ENCODE measurements at regions not wholly inside any gene's neighbourhood (a gene's known extent, or its start where the extent isn't known, plus 50 kb on each side); places are given as distances from the start of the nearest gene placed in this dataset.

DNA sequence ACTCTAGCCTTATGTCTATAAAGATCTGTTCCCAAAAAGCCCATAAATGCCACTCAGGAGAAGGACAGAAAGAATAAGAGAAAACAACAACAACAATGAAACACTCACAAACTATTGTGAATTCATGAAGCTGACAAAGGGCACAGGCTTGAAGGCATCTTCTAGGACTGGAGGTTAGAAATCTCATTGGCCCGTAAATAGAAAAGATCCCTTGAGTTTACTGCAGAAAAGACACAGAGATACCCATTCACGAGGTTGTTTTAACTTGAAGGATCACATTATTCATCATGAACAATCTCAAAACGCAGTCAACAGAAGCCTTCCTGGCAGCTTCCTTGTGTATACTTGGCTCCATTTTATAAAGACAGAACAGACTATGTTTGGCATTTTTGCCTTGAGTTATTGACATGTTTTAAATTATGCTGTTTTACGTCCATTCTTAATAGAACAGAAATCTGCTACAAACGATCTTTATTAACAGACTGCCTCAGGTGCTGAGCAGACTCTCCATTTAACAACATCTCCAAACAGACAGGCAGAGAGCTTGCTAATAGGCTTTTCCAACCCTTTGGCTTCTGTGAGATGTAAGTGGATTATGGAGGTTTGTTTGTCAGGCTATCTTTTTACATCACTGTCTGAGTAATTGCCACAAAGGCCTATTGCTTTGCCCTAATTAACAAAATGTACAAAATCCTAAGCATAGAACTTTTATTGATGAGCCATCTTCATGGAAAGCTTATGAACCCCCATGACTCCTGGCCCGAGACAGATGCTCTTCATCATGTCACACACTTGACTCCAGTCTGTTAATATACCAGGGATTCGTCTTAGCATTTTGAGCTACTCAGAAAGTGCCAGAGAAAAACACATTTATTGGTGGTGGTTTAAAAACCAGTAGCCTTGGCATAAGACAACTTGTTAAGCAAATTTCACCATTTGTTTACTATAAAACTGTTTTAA, 735.3 kb upstream of the ZNF608 start:
- H3K36me3 Mint-ChIP-seq (ENCODE audit: unreplicated experiment): no peaks in the 10 kb centered on the region
- TF ChIP-seq CTCF (IDR thresholded peaks at IDR 0.05; ENCODE audit: partially characterized antibody, unreplicated experiment): no peak
- H3K27ac Mint-ChIP-seq (ENCODE audit: unreplicated experiment): peak overlapping the region; percentile 88
- H3K9me3 Mint-ChIP-seq (ENCODE audit: unreplicated experiment): no peaks in the 10 kb centered on the region
- peak overlapping the region; percentile 55 for H3K4me3 Mint-ChIP-seq (ENCODE audit: unreplicated experiment)
- no peak for DNase-seq
- H3K27me3 Mint-ChIP-seq (ENCODE audit: unreplicated experiment): peaks cover 2% of the 10 kb centered on the region
- H3K4me1 Mint-ChIP-seq (ENCODE audit: low read depth, unreplicated experiment): peaks cover 44% of the 10 kb centered on the region

DNA sequence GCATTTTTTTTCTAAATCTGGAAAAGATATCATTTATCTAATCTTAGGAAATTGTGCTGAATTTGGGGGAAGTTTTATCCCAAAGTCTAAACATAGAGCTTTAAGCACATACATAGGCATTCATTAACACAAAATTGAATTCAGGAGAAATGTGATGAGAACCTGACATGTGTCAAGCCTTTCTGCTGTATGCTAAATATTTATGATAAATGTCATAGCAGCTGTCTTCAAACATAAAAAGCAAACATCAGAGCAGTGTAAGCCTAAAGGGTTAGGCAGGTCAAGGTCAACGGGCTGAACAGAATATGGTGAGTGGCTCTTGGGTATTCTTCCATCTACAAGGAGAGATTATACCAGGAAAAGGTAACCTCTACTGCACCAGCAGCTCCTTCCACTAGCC, 737.2 kb upstream of the ZNF608 start:
- Mint-ChIP-seq H3K27ac (ENCODE audit: unreplicated experiment) (no peak overlapping the region), H3K4me3 (ENCODE audit: unreplicated experiment) (no peak overlapping the region), H3K27me3 (ENCODE audit: unreplicated experiment) (peaks cover 2% of the 10 kb centered on the region), H3K9me3 (ENCODE audit: unreplicated experiment) (peaks cover 4% of the 10 kb centered on the region), H3K4me1 (ENCODE audit: low read depth, unreplicated experiment) (peaks cover 50% of the 10 kb centered on the region), H3K36me3 (ENCODE audit: unreplicated experiment) (no peaks in the 10 kb centered on the region)
- DNase-seq: no peak
- no peak for TF ChIP-seq CTCF (IDR thresholded peaks at IDR 0.05; ENCODE audit: partially characterized antibody, unreplicated experiment)

DNA sequence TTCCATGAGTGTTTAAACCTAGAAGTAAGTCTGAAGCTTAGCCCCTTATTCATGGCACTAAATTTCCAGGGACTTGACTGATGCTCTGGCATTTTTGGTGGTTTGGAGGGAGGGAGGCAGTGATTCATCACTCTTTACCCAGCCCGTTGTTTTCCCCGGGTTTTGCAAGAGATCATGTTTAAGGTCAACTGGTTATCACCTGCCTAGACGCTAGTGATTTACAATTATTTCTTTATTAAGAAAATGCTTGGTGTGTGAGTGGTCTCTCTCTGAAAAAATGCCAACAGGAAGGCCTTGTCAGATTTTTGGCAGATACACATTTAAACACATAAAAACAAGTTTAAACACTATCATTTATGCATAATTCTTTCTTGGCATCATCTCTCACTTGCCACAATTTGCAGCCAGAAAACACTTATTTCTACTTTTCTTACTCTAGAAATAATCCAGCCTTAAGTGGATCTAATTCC, 737.9 kb upstream of the ZNF608 start:
- no peaks in the 10 kb centered on the region for H3K36me3 Mint-ChIP-seq (ENCODE audit: unreplicated experiment)
- peaks cover 57% of the 10 kb centered on the region for H3K4me1 Mint-ChIP-seq (ENCODE audit: low read depth, unreplicated experiment)
- peaks cover 2% of the 10 kb centered on the region for H3K27me3 Mint-ChIP-seq (ENCODE audit: unreplicated experiment)
- DNase-seq: no peak
- peaks cover 4% of the 10 kb centered on the region for H3K9me3 Mint-ChIP-seq (ENCODE audit: unreplicated experiment)
- no peak for TF ChIP-seq CTCF (IDR thresholded peaks at IDR 0.05; ENCODE audit: partially characterized antibody, unreplicated experiment)
- peak overlapping the region; percentile 85 for H3K27ac Mint-ChIP-seq (ENCODE audit: unreplicated experiment)
- no peak overlapping the region for H3K4me3 Mint-ChIP-seq (ENCODE audit: unreplicated experiment)

- Mint-ChIP-seq H3K27ac (ENCODE audit: unreplicated experiment) (peak overlapping the region; percentile 85), H3K4me1 (ENCODE audit: low read depth, unreplicated experiment) (peaks cover 61% of the 10 kb centered on the region), H3K4me3 (ENCODE audit: unreplicated experiment) (peak overlapping the region; percentile 22), H3K27me3 (ENCODE audit: unreplicated experiment) (no peaks in the 10 kb centered on the region), H3K36me3 (ENCODE audit: unreplicated experiment) (no peaks in the 10 kb centered on the region), H3K9me3 (ENCODE audit: unreplicated experiment) (peaks cover 4% of the 10 kb centered on the region)
- TF ChIP-seq CTCF (IDR thresholded peaks at IDR 0.05; ENCODE audit: partially characterized antibody, unreplicated experiment): no peak
- DNase-seq: no peak
These were observed 738.6 kb upstream of the ZNF608 start for GRCh38 chr5:125484742-125485641.

Data from glutamatergic neuron (in vitro differentiated cells).